GM23338 (cell line): ENCODE measurements at regions not wholly inside any gene's neighbourhood (a gene's known extent, or its start where the extent isn't known, plus 50 kb on each side); places are given as distances from the start of the nearest gene placed in this dataset.

Source experiments
- ATAC-seq: fragments of 200-7000 bp; cut with Tn5 transposase; 3 replicates; pipeline ENCODE4 v1.9.1; 2020
- DNase-seq: peaks from one replicate; pipeline ENCODE4 v3.0.0-alpha.2; 2015; ENCODE audit warnings: low spot score
- H2AFZ ChIP-seq: fragments of 200-600 bp; sonication (generic); 2 replicates; pipeline ENCODE4 v1.8.0; 2016; ENCODE audit warnings: antibody characterized with exemption, mild to moderate bottlenecking, moderate library complexity
- H3F3A ChIP-seq: fragments of 200-600 bp; sonication (generic); replicated peaks from 2 replicates; pipeline ENCODE4 v1.8.0; 2017; ENCODE audit warnings: antibody characterized with exemption, mixed run types, low read depth
- H3K27ac ChIP-seq: fragments of 200-600 bp; sonication (generic); 2 replicates; pipeline ENCODE4 v1.6.1; 2016; ENCODE audit warnings: low read depth
- H3K27me3 ChIP-seq: fragments of 200-600 bp; sonication (generic); 2 replicates; pipeline ENCODE4 v1.8.0; 2016; ENCODE audit warnings: mild to moderate bottlenecking, mixed run types, moderate library complexity; ENCODE audit not compliant: insufficient read depth
- H3K36me3 ChIP-seq: fragments of 200-600 bp; sonication (generic); 2 replicates; pipeline ENCODE4 v1.8.0; 2016; ENCODE audit warnings: mild to moderate bottlenecking; ENCODE audit not compliant: insufficient read depth
- H3K4me1 ChIP-seq: fragments of 200-600 bp; sonication (generic); 2 replicates; pipeline ENCODE4 v1.8.0; 2016; ENCODE audit warnings: mild to moderate bottlenecking, moderate library complexity; ENCODE audit not compliant: insufficient read depth
- H3K4me2 ChIP-seq: fragments of 200-600 bp; sonication (generic); 2 replicates; pipeline ENCODE4 v1.7.1; 2017; ENCODE audit warnings: mixed run types
- H3K4me3 ChIP-seq: fragments of 200-600 bp; sonication (generic); 2 replicates; pipeline ENCODE4 v1.6.1; 2016; ENCODE audit warnings: mixed run types
- H3K79me2 ChIP-seq: fragments of 200-600 bp; sonication (generic); replicated peaks from 2 replicates; pipeline ENCODE4 v1.8.0; 2017; ENCODE audit warnings: mild to moderate bottlenecking; ENCODE audit not compliant: insufficient read depth
- H3K9me2 ChIP-seq: fragments of 200-600 bp; sonication (generic); 2 replicates; pipeline ENCODE4 v1.8.0; 2017; ENCODE audit not compliant: insufficient read depth
- H4K20me1 ChIP-seq: fragments of 200-600 bp; sonication (generic); replicated peaks from 2 replicates; pipeline ENCODE4 v1.8.0; 2017; ENCODE audit warnings: mild to moderate bottlenecking; ENCODE audit not compliant: insufficient read depth
- H3K27ac Mint-ChIP-seq: 2 replicates; pipeline ENCODE4 v1.8.0; 2020; ENCODE audit warnings: inconsistent platforms, mild to moderate bottlenecking, moderate library complexity, mixed read lengths
- H3K27me3 Mint-ChIP-seq: 3 replicates; pipeline ENCODE4 v1.8.0; 2022; ENCODE audit warnings: low read depth, mild to moderate bottlenecking, moderate library complexity, mixed read lengths, inconsistent platforms; ENCODE audit not compliant: insufficient read depth, poor library complexity
- H3K36me3 Mint-ChIP-seq: 3 replicates; pipeline ENCODE4 v1.8.0; 2021; ENCODE audit warnings: low read depth, mild to moderate bottlenecking, inconsistent platforms, moderate library complexity, mixed read lengths
- H3K4me1 Mint-ChIP-seq: 3 replicates; pipeline ENCODE4 v1.8.0; 2020; ENCODE audit warnings: mild to moderate bottlenecking, inconsistent platforms, mixed read lengths
- H3K4me3 Mint-ChIP-seq: 3 replicates; pipeline ENCODE4 v1.8.0; 2021; ENCODE audit warnings: moderate library complexity, mild to moderate bottlenecking, inconsistent platforms, mixed read lengths
- H3K9me3 Mint-ChIP-seq: 3 replicates; pipeline ENCODE4 v1.8.0; 2020; ENCODE audit warnings: moderate library complexity, mild to moderate bottlenecking, inconsistent platforms, mixed read lengths
- CREB1 ChIP-seq: fragments of 250-450 bp; sonication (Bioruptor Pico); IDR thresholded peaks from 2 replicates; pipeline ENCODE4 v1.5.0; 2020; ENCODE audit warnings: low read depth, mild to moderate bottlenecking, moderate library complexity
- CTCF ChIP-seq, 2 experiments: fragments of 200-600 bp in 1 of 2; sonication (generic) in 1 of 2; conservative IDR thresholded peaks; 2 replicates each; pipeline versions ENCODE4 v1.5.1 to v1.6.1; 2016 to 2017; ENCODE audit warnings: antibody characterized with exemption in 2 of 2, low read depth in 2 of 2, mild to moderate bottlenecking in 2 of 2, moderate library complexity in 1 of 2
- ETS1 ChIP-seq: IDR thresholded peaks from 2 replicates; pipeline ENCODE4 v1.6.1; 2016; ENCODE audit warnings: antibody characterized with exemption
- EZH2 ChIP-seq: fragments of 200-600 bp; sonication (generic); IDR thresholded peaks from one replicate; pipeline ENCODE4 v1.8.0; 2017; ENCODE audit warnings: antibody characterized with exemption, mild to moderate bottlenecking, low read depth; ENCODE audit not compliant: unreplicated experiment
- EZH2phosphoT487 ChIP-seq: fragments of 200-600 bp; sonication (generic); IDR thresholded peaks from one replicate; pipeline ENCODE4 v1.8.1; 2018; ENCODE audit warnings: antibody characterized with exemption; ENCODE audit not compliant: unreplicated experiment
- JUNB ChIP-seq: IDR thresholded peaks from one replicate; pipeline ENCODE4 v1.6.1; 2016; ENCODE audit warnings: antibody characterized with exemption; ENCODE audit not compliant: unreplicated experiment
- NANOG ChIP-seq: IDR thresholded peaks from 2 replicates; pipeline ENCODE4 v1.6.1; 2016; ENCODE audit warnings: antibody characterized with exemption, borderline replicate concordance
- POLR2AphosphoS5 ChIP-seq: IDR thresholded peaks from 2 replicates; pipeline ENCODE4 v1.6.1; 2016; ENCODE audit warnings: antibody characterized with exemption, low read depth
- STAT1 ChIP-seq: IDR thresholded peaks from one replicate; pipeline ENCODE4 v1.6.1; 2016; ENCODE audit warnings: antibody characterized with exemption; ENCODE audit not compliant: unreplicated experiment
- ZNF114 ChIP-seq: fragments of 250-450 bp; sonication (Bioruptor Pico); IDR thresholded peaks from 2 replicates; pipeline ENCODE4 v1.5.0; 2020; ENCODE audit warnings: mild to moderate bottlenecking, moderate library complexity
- ZNF331 ChIP-seq: fragments of 250-450 bp; sonication (Bioruptor Pico); IDR thresholded peaks from 2 replicates; pipeline ENCODE4 v1.5.0; 2020; ENCODE audit warnings: low read depth, mild to moderate bottlenecking, moderate library complexity
- TF ChIP-seq, protein P1 (sequence below): fragments of 250-450 bp; sonication (Bioruptor Pico); IDR thresholded peaks from 2 replicates; pipeline ENCODE4 v1.5.0; 2020; ENCODE audit warnings: mild to moderate bottlenecking, moderate library complexity

- TF ChIP-seq, protein P1, sequence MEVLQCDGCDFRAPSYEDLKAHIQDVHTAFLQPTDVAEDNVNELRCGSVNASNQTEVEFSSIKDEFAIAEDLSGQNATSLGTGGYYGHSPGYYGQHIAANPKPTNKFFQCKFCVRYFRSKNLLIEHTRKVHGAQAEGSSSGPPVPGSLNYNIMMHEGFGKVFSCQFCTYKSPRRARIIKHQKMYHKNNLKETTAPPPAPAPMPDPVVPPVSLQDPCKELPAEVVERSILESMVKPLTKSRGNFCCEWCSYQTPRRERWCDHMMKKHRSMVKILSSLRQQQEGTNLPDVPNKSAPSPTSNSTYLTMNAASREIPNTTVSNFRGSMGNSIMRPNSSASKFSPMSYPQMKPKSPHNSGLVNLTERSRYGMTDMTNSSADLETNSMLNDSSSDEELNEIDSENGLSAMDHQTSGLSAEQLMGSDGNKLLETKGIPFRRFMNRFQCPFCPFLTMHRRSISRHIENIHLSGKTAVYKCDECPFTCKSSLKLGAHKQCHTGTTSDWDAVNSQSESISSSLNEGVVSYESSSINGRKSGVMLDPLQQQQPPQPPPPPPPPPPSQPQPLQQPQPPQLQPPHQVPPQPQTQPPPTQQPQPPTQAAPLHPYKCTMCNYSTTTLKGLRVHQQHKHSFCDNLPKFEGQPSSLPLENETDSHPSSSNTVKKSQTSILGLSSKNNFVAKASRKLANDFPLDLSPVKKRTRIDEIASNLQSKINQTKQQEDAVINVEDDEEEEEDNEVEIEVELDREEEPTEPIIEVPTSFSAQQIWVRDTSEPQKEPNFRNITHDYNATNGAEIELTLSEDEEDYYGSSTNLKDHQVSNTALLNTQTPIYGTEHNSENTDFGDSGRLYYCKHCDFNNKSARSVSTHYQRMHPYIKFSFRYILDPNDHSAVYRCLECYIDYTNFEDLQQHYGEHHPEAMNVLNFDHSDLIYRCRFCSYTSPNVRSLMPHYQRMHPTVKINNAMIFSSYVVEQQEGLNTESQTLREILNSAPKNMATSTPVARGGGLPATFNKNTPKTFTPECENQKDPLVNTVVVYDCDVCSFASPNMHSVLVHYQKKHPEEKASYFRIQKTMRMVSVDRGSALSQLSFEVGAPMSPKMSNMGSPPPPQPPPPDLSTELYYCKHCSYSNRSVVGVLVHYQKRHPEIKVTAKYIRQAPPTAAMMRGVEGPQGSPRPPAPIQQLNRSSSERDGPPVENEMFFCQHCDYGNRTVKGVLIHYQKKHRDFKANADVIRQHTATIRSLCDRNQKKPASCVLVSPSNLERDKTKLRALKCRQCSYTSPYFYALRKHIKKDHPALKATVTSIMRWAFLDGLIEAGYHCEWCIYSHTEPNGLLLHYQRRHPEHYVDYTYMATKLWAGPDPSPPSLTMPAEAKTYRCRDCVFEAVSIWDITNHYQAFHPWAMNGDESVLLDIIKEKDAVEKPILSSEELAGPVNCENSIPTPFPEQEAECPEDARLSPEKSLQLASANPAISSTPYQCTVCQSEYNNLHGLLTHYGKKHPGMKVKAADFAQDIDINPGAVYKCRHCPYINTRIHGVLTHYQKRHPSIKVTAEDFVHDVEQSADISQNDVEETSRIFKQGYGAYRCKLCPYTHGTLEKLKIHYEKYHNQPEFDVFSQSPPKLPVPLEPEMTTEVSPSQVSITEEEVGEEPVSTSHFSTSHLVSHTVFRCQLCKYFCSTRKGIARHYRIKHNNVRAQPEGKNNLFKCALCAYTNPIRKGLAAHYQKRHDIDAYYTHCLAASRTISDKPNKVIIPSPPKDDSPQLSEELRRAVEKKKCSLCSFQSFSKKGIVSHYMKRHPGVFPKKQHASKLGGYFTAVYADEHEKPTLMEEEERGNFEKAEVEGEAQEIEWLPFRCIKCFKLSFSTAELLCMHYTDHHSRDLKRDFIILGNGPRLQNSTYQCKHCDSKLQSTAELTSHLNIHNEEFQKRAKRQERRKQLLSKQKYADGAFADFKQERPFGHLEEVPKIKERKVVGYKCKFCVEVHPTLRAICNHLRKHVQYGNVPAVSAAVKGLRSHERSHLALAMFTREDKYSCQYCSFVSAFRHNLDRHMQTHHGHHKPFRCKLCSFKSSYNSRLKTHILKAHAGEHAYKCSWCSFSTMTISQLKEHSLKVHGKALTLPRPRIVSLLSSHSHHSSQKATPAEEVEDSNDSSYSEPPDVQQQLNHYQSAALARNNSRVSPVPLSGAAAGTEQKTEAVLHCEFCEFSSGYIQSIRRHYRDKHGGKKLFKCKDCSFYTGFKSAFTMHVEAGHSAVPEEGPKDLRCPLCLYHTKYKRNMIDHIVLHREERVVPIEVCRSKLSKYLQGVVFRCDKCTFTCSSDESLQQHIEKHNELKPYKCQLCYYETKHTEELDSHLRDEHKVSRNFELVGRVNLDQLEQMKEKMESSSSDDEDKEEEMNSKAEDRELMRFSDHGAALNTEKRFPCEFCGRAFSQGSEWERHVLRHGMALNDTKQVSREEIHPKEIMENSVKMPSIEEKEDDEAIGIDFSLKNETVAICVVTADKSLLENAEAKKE (CRISPR knock-in tag), result no peak
- no peak for TF ChIP-seq CREB1 (CRISPR knock-in tag)
- TF ChIP-seq POLR2AphosphoS5, result no peak
- no peak for TF ChIP-seq ZNF331 (CRISPR knock-in tag)
- TF ChIP-seq JUNB, result no peak
- TF ChIP-seq NANOG, result no peak
These were observed 246.9 kb upstream of the LRIG1 start (continued) for GRCh38 chr3:66747696-66748095.

DNA sequence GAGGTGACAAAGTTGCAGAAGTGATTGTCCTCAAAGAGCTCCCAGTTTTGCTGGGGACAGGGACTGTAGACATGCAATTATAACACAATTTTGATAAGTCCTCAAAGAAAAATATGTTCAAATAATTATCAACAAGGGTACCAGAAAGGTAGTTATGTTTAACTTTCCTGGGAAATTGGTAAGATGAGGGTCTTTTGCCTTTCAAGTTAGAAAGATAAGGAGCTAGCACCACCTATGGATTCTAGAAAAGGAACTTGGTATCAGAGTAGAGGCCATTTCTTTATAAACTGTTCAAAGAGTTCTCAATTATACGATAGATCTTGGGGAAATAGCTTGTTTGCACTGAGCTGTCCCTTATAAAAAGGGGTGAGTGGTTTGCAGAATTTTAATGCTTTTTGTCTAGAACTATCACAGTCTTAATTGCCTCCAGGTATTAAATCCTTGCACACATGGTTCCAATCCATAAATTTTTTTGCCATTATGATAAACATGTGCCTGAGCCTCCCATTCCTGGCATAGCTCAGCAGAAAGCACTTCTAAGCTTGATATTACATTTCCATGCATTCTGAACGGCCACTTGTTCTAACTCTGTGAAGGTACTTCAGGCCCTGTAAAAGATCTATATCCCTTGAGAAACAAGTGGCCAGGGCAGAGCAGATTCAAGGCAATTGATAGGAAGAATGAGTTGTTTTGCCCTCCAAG is 247.5 kb upstream of the LRIG1 start:
- no peak overlapping the region for H2AFZ ChIP-seq
- H3K27me3 ChIP-seq, result no peaks in the 10 kb centered on the region
- H3K79me2 ChIP-seq, result no peaks in the 10 kb centered on the region
- peaks cover 10% of the 10 kb centered on the region; the same call in 1 of the 2 replicates for H3K9me2 ChIP-seq
- H3K27ac ChIP-seq, result no peak overlapping the region
- H4K20me1 ChIP-seq, result no peaks in the 10 kb centered on the region
- no peaks in the 10 kb centered on the region for H3F3A ChIP-seq
- no peak for ATAC-seq
- DNase-seq, result no peak
- Mint-ChIP-seq H3K36me3 (0 out of 3 replicates have a peak, but pooled peaks cover 3% of the 10 kb centered on the region), H3K27ac (no peak overlapping the region), H3K27me3 (peaks cover 6% of the 10 kb centered on the region), H3K9me3 (no peaks in the 10 kb centered on the region), H3K4me1 (peaks cover 2% of the 10 kb centered on the region; the same call in 1 of the 3 replicates), H3K4me3 (no peak overlapping the region)
- H3K4me3 ChIP-seq, result no peak overlapping the region
- no peaks in the 10 kb centered on the region for H3K36me3 ChIP-seq
- 0 out of 2 replicates have a peak, but pooled peaks cover 2% of the 10 kb centered on the region for H3K4me1 ChIP-seq
- H3K4me2 ChIP-seq, result no peak overlapping the region
- TF ChIP-seq ETS1 (no peak), ZNF331 (CRISPR knock-in tag) (no peak), EZH2phosphoT487 (no peak), POLR2AphosphoS5 (no peak), NANOG (no peak), EZH2 (no peak), STAT1 (no peak), CREB1 (CRISPR knock-in tag) (no peak), JUNB (no peak), CTCF (conservative IDR thresholded peaks at IDR 0.05; ENCODE audit: low read depth in 2 of 2) (no peak; a peak in 1 of 4 replicates), ZNF114 (CRISPR knock-in tag) (no peak)
